Testis (tissue), 2 donors: ENCODE measurements at regions not wholly inside any gene's neighbourhood (a gene's known extent, or its start where the extent isn't known, plus 50 kb on each side); places are given as distances from the start of the nearest gene placed in this dataset.

Source experiments
- POLR2A ChIP-seq: fragments of 450-650 bp; IDR thresholded peaks from one replicate; pipeline ENCODE4 v1.6.1; 2017; ENCODE audit warnings: antibody characterized with exemption, mild to moderate bottlenecking, moderate library complexity
- TF ChIP-seq, protein P1 (sequence below), 3 experiments: fragments of 450-650 bp in 2 of 3; fragments of 200-600 bp in 1 of 3; sonication (generic) in 1 of 3; IDR thresholded peaks; one replicate each; pipeline ENCODE4 v1.5.1; 2016 to 2019; ENCODE audit warnings: antibody characterized with exemption in 3 of 3, mild to moderate bottlenecking in 2 of 3, moderate library complexity in 1 of 3

DNA sequence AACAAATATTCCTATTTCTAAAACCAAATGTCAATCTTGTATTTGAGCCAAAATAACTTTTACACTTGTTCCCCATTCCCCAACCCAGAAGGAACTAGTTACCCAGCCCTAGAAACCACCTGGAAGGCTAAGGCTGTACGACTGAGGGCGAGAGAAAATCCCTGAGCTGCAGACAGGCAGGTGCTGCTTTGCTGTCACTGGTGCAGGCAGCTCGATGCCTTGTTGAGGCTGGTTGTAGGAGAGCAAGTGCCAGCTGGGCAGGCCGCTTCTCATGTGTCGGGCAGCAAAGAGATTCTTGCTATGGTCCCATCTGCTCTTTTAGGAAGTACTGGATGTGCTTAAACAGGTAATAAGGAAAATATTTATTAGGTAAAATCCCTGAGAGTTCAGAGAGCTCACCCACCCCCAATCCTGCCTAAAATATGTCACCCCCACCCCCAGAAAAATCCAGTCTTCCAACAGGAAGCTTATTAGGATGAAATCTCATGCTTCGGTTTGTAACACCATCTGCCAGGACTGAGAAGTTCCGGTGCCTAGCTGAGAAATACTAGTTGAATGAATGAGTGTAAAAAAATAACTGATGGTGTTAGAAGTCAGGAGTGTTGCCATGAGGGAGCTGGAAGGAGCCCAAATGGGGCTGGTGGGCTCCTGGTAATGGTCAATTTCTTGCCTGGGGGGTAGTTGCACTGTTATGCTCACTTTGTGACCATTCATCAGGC lies 91.1 kb upstream of the DMRT1 start:
- TF ChIP-seq, protein P1, sequence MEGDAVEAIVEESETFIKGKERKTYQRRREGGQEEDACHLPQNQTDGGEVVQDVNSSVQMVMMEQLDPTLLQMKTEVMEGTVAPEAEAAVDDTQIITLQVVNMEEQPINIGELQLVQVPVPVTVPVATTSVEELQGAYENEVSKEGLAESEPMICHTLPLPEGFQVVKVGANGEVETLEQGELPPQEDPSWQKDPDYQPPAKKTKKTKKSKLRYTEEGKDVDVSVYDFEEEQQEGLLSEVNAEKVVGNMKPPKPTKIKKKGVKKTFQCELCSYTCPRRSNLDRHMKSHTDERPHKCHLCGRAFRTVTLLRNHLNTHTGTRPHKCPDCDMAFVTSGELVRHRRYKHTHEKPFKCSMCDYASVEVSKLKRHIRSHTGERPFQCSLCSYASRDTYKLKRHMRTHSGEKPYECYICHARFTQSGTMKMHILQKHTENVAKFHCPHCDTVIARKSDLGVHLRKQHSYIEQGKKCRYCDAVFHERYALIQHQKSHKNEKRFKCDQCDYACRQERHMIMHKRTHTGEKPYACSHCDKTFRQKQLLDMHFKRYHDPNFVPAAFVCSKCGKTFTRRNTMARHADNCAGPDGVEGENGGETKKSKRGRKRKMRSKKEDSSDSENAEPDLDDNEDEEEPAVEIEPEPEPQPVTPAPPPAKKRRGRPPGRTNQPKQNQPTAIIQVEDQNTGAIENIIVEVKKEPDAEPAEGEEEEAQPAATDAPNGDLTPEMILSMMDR (IDR thresholded peaks at IDR 0.05) = no peak
- TF ChIP-seq POLR2A = no peak
